GM12864 (cell line): ENCODE measurements at regions not wholly inside any gene's neighbourhood (a gene's known extent, or its start where the extent isn't known, plus 50 kb on each side); places are given as distances from the start of the nearest gene placed in this dataset.

Source experiments
- DNase-seq: peaks from one replicate; pipeline ENCODE4 v3.0.0-alpha.2; 2011; ENCODE audit warnings: low read depth
- H3K4me3 ChIP-seq: 2 replicates; pipeline ENCODE4 v1.5.1; 2011; ENCODE audit warnings: mild to moderate bottlenecking, low read depth, low read length, control low read depth
- TF ChIP-seq, protein P1 (sequence below): IDR thresholded peaks from 2 replicates; pipeline ENCODE4 v1.5.1; 2011; ENCODE audit warnings: low read depth, mild to moderate bottlenecking, moderate library complexity, low read length, control low read depth, inconsistent platforms; ENCODE audit errors: missing control alignments

DNA sequence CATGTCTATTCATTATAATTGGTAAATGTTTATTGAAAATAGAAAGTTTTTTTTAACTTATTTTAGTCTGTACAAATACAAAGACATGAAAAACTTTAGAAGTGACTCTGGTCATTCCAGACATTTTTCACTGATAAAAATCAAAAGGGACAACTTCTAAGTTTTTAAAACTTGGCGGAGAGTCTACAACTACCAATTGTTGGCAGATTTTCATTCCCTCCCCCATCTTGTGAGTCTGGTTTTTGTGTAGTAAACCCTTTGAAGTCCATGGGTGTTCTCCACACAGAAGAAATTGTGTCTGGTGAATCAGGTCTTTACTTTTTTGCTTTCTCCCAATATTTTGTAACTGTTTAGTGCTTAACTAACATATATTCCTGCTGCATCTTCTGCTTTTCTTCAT, 336.5 kb downstream of the PDGFC start:
- TF ChIP-seq, protein P1, sequence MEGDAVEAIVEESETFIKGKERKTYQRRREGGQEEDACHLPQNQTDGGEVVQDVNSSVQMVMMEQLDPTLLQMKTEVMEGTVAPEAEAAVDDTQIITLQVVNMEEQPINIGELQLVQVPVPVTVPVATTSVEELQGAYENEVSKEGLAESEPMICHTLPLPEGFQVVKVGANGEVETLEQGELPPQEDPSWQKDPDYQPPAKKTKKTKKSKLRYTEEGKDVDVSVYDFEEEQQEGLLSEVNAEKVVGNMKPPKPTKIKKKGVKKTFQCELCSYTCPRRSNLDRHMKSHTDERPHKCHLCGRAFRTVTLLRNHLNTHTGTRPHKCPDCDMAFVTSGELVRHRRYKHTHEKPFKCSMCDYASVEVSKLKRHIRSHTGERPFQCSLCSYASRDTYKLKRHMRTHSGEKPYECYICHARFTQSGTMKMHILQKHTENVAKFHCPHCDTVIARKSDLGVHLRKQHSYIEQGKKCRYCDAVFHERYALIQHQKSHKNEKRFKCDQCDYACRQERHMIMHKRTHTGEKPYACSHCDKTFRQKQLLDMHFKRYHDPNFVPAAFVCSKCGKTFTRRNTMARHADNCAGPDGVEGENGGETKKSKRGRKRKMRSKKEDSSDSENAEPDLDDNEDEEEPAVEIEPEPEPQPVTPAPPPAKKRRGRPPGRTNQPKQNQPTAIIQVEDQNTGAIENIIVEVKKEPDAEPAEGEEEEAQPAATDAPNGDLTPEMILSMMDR = no peak
- DNase-seq = no peak

DNA sequence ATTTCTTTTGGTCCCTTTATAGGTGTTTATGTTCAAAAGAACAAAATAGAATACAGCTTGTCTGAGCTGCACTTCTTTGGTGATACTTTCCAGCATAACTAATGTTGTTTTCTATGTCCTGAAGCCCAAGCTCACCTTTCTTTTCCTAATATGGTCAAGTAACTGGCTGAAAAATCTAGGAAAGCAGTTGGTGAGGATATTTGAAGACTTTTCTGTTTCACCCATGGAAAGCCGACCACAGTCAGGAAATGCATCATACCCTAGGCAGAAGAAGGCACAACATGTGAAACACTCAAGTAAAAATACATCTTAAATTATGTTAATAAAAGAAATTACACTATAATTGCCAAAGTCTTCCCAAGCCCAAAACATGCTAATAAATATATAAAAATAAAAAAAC, 337.0 kb downstream of the PDGFC start:
- no peak overlapping the region for H3K4me3 ChIP-seq
- no peak for DNase-seq
- TF ChIP-seq, protein P1 = no peak

More for the DNA sequence above, 336.5 kb downstream of the PDGFC start:
- no peak overlapping the region for H3K4me3 ChIP-seq

DNA sequence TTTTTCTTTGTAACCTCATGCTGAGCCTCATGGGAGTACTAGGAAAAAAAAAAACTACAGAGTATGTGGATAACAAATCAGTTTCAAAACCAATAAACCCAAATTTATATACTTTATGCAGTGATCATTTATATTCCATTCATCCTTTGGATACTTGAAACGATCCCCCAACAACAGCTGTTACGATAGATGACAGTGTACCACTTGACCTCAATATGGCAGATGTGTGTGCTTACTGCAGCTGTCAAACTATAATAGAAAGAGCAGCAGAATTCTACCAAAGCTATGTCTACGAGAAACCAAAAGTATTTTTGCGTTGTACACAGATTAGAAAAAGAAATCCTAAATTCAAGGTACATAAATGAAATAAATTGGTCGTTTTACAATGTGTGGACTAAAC, 337.8 kb downstream of the PDGFC start:
- H3K4me3 ChIP-seq = no peak overlapping the region
- no peak for DNase-seq
- TF ChIP-seq, protein P1 = no peak

DNA sequence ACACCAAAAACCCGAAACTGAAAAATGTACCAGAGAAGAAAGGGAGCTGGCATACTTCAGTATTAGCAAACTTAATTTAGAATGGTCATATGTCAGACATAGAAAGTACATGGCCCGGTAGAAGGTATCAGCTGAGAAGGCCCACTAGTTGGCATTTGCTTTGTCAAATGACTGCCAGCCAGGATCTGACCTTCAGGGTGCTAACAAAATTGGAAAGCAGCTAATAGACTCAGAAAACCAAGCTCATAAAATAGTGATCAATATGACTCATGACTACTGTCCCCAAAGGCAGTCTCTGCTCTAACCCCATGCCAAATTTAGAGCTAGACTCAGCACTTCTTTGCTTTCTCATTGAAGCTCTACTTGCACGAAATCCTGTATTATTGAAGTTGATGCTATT, 342.7 kb downstream of the PDGFC start:
- no peak for DNase-seq
- H3K4me3 ChIP-seq = no peak overlapping the region
- TF ChIP-seq, protein P1 = no peak

DNA sequence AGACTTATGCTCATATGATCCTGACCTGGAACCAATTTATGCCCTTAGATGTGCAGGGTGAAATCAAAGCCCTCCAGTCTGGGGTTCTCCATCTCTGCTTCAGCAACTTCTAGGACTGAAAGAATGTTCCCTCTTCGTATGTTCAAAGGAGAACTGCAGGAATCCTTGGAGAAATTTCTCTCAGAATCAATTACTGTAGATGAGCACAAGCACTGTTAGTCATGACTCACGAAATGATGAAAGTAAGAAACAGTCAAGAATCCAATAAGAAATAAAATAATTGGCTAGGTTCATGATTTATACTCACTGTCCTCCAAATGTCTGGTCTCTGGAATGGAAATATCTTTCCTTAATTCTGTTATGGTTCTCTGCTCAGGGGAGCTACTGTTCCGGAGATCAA, 348.2 kb downstream of the PDGFC start:
- TF ChIP-seq, protein P1 = no peak
- H3K4me3 ChIP-seq = no peak overlapping the region
- DNase-seq = no peak

DNA sequence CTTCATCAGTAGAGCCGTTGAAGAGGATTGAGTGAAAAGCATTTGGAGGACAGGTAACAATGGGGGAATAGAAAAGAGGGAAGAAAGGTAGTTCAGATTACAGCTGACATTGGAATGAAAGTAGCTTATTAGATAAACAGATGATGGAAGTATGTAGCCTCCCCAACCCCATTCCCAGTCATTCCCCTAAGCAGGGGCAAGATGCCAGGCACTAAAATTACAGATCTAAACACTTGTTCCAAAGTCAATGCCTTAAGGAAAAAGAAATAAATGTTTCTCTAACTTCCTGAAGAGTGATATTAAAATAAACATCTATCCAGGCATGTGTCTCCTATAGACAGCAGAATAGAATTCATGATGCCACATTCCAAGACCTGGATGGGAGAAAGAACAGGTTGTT, 350.8 kb downstream of the PDGFC start:
- H3K4me3 ChIP-seq = no peak overlapping the region
- DNase-seq = no peak
- TF ChIP-seq, protein P1 = no peak

DNA sequence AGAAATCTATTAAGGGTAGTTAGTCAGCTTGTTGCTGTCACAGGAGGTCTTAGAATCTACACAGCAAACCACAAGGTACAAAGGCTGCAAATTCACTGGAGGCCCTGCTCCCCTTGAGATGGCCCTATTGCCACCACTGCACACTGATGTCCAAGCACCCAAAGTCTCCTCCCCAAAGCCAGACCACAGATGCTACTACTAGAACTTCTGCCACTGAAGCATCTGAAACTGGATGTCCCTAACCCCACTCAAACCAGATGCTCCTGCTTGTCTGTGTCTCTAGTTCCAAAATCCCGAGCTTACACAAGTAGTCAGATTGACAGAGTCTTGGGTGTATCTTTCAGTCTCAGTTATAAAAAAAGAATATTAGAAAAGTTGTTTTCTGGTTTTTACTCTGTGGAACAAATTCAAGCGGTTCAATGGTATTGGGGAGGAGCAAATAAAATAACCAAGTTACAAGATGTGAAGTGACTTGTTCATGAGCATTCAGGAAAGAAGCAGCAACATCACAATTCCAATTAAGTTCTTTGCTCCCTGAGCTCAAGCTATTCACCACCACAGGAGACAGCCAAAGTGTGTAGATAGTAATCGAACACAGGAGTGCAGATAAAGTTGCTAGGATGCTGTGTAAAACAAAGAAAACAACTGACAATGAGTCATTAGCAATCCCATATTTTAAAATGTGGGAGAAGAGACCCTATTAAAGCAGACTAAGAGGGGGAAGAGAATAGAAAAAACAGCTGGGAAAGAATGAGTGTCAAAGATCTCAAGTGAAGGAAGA, 352.3 kb downstream of the PDGFC start:
- TF ChIP-seq, protein P1 = no peak
- no peak for DNase-seq
- H3K4me3 ChIP-seq = no peak overlapping the region
